KMS-11 (cell line): ENCODE measurements at regions not wholly inside any gene's neighbourhood (a gene's known extent, or its start where the extent isn't known, plus 50 kb on each side); places are given as distances from the start of the nearest gene placed in this dataset.

Source experiments
- H2AFZ ChIP-seq: fragments of 200-600 bp; sonication (generic); 2 replicates; pipeline ENCODE4 v1.6.1; 2016; ENCODE audit warnings: antibody characterized with exemption, mixed run types, low read depth
- H3K27ac ChIP-seq: fragments of 200-600 bp; sonication (generic); 2 replicates; pipeline ENCODE4 v1.6.1; 2016; ENCODE audit warnings: mild to moderate bottlenecking, mixed run types
- H3K27me3 ChIP-seq: fragments of 200-600 bp; sonication (generic); 2 replicates; pipeline ENCODE4 v1.6.1; 2017; ENCODE audit warnings: mild to moderate bottlenecking, low read depth, mixed run types, moderate library complexity; ENCODE audit not compliant: insufficient read depth
- H3K36me3 ChIP-seq: fragments of 200-600 bp; sonication (generic); 2 replicates; pipeline ENCODE4 v1.6.1; 2017; ENCODE audit warnings: mild to moderate bottlenecking, mixed run types; ENCODE audit not compliant: insufficient read depth
- H3K4me1 ChIP-seq: fragments of 200-600 bp; sonication (generic); 2 replicates; pipeline ENCODE4 v1.6.1; 2016; ENCODE audit warnings: mild to moderate bottlenecking, low read depth, mixed run types; ENCODE audit not compliant: poor library complexity, severe bottlenecking
- H3K4me2 ChIP-seq: fragments of 200-600 bp; sonication (generic); 2 replicates; pipeline ENCODE4 v1.7.0; 2016; ENCODE audit warnings: mild to moderate bottlenecking, mixed run types
- H3K4me3 ChIP-seq: fragments of 200-600 bp; sonication (generic); IDR thresholded peaks from 2 replicates; pipeline ENCODE4 v1.6.1; 2017; ENCODE audit warnings: low read depth, low read length, mixed read lengths; ENCODE audit not compliant: insufficient read depth
- H3K79me2 ChIP-seq: fragments of 200-600 bp; sonication (generic); 2 replicates; pipeline ENCODE4 v1.6.1; 2016; ENCODE audit warnings: low read depth, mixed run types; ENCODE audit not compliant: insufficient read depth
- H3K9ac ChIP-seq: fragments of 200-600 bp; sonication (generic); 2 replicates; pipeline ENCODE4 v1.6.1; 2016; ENCODE audit warnings: mild to moderate bottlenecking, mixed run types
- H4K20me1 ChIP-seq: fragments of 200-600 bp; sonication (generic); 2 replicates; pipeline ENCODE4 v1.6.1; 2016; ENCODE audit warnings: mild to moderate bottlenecking, mixed run types; ENCODE audit not compliant: insufficient read depth
- TF ChIP-seq, protein P1 (sequence below): fragments of 200-600 bp; sonication (generic); conservative IDR thresholded peaks from 2 replicates; pipeline ENCODE4 v1.6.1; 2017; ENCODE audit warnings: low read depth, mild to moderate bottlenecking, antibody characterized with exemption, low read length, moderate library complexity, mixed read lengths

DNA sequence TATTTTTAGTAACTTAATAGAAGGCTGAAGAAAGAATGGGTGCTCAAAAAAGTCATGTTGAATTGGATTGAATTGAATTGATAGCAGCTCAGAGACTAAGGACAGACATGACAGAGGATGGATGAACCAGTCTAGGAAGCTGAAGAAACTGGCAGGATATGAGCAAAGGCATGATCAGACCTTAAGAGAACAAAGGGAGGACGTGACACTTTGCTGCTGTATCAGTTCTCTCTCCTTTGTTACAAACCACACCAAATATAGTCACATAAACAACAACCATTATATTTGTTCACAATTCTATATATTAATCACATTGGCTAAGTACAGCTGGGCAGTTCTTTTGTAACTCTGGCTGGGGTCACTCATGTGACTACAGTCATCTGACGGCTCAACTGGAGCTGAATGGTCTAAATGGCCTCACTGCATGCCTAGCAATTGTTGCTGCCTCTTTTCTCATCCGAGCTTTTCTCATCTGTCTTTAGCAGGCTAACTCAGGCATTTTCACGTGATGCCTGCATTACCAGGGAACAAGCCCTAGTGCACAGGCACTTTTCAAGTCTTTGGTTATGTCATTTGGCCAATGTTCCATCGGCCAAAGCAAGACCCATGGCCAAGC, 355.0 kb downstream of the ETNK1 start:
- Histone ChIP-seq H3K4me2 (no peak overlapping the region), H3K36me3 (no peaks in the 10 kb centered on the region), H4K20me1 (no peaks in the 10 kb centered on the region), H3K9ac (no peak overlapping the region), H3K27me3 (no peaks in the 10 kb centered on the region), H3K27ac (no peak overlapping the region), H3K79me2 (no peaks in the 10 kb centered on the region), H3K4me3 (no peak overlapping the region), H3K4me1 (no peaks in the 10 kb centered on the region), H2AFZ (no peak overlapping the region)
- TF ChIP-seq, protein P1, sequence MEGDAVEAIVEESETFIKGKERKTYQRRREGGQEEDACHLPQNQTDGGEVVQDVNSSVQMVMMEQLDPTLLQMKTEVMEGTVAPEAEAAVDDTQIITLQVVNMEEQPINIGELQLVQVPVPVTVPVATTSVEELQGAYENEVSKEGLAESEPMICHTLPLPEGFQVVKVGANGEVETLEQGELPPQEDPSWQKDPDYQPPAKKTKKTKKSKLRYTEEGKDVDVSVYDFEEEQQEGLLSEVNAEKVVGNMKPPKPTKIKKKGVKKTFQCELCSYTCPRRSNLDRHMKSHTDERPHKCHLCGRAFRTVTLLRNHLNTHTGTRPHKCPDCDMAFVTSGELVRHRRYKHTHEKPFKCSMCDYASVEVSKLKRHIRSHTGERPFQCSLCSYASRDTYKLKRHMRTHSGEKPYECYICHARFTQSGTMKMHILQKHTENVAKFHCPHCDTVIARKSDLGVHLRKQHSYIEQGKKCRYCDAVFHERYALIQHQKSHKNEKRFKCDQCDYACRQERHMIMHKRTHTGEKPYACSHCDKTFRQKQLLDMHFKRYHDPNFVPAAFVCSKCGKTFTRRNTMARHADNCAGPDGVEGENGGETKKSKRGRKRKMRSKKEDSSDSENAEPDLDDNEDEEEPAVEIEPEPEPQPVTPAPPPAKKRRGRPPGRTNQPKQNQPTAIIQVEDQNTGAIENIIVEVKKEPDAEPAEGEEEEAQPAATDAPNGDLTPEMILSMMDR = no peak

DNA sequence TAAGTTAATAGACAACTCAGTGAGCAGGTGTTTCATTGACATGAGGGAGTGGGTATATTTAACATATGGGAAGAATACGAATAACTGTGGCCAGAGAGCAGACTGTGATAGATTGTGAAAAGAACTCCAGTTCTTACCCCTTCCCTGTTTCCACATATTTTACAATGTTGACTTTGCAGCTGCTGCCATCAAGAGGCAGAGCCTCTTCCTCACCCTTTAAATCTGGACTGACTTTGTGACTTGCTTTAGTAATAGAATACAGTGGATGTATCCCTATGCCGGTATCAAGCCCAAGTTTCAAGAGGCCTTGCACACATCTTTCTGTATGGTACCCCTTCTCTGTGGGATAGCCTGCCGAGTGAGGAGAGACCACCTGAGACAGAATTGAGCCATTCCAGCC, 356.7 kb downstream of the ETNK1 start:
- TF ChIP-seq, protein P1 = no peak

DNA sequence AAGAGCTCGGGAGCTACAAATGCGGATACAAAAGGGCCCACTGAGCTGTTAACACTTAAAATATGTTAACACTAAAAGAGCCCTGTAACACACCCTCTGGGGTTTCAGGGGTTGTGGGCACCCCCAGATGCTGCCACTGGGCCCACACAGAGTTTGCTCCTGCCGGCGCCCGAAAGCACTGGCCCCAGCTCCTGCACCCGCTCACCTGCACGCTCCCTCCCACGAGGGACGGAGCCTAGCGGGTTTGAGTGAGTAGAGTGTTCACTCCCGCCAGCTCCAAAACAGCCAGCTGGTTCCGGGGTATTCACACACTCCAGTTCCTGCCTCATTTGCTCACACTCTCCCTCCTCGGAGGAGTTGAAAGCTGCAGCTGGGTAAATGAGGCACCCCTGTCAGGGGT, 357.7 kb downstream of the ETNK1 start:
- TF ChIP-seq, protein P1 = no peak

More for the DNA sequence above, 356.7 kb downstream of the ETNK1 start:
- no peaks in the 10 kb centered on the region for H3K27me3 ChIP-seq
- no peak overlapping the region for H3K4me2 ChIP-seq
- H3K4me3 ChIP-seq = no peak overlapping the region
- no peaks in the 10 kb centered on the region for H3K79me2 ChIP-seq
- H3K4me1 ChIP-seq = no peaks in the 10 kb centered on the region
- no peaks in the 10 kb centered on the region for H3K36me3 ChIP-seq
- H3K27ac ChIP-seq = no peak overlapping the region
- H4K20me1 ChIP-seq = no peaks in the 10 kb centered on the region
- H2AFZ ChIP-seq = no peak overlapping the region
- H3K9ac ChIP-seq = no peak overlapping the region

DNA sequence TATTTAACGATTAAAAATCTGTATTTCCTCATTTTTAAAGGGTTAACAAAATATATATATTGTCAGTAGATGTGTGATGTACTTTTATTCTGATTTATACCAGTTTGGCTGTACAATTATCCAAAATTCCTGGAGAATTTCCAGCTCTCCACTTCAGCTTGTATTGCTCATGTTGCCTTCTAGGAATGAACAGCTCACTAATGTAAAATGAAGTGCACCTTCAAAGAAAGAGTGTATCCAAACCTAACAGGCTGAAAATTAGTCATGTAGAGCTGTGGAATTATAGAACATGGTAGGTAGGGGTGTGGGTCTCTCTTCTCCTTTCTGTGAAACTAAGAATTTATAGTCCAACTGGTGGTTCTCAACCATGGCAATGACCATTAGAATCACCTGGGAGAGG, 362.0 kb downstream of the ETNK1 start:
- Histone ChIP-seq H3K9ac (no peak overlapping the region), H3K27me3 (no peaks in the 10 kb centered on the region), H3K4me2 (no peak overlapping the region), H3K4me1 (no peaks in the 10 kb centered on the region), H3K36me3 (no peaks in the 10 kb centered on the region), H3K79me2 (no peaks in the 10 kb centered on the region), H2AFZ (no peak overlapping the region), H4K20me1 (no peaks in the 10 kb centered on the region), H3K4me3 (no peak overlapping the region), H3K27ac (no peak overlapping the region)
- TF ChIP-seq, protein P1 = no peak

More for the DNA sequence above, 357.7 kb downstream of the ETNK1 start:
- no peak overlapping the region for H2AFZ ChIP-seq
- no peaks in the 10 kb centered on the region for H3K79me2 ChIP-seq
- H3K9ac ChIP-seq = no peak overlapping the region
- no peaks in the 10 kb centered on the region for H3K36me3 ChIP-seq
- H3K4me1 ChIP-seq = no peaks in the 10 kb centered on the region
- no peak overlapping the region for H3K4me2 ChIP-seq
- H4K20me1 ChIP-seq = no peaks in the 10 kb centered on the region
- H3K27ac ChIP-seq = no peak overlapping the region
- H3K4me3 ChIP-seq = no peak overlapping the region
- H3K27me3 ChIP-seq = no peaks in the 10 kb centered on the region
